Activated CD4-positive, alpha-beta T cell treated with anti-CD3 and anti-CD28 coated beads for 36 hours (primary cell): ENCODE measurements at regions not wholly inside any gene's neighbourhood (a gene's known extent, or its start where the extent isn't known, plus 50 kb on each side); places are given as distances from the start of the nearest gene placed in this dataset.
"Not testable (repeated sequence)": the region's sequence is repeated elsewhere in the genome, so short reads cannot be mapped to it uniquely, and the experiment has no call there.

Experiments used
- ATAC-seq: fragments of 200-7000 bp; cut with Tn5 transposase; one replicate; pipeline ENCODE4 v1.10.0; 2021; ENCODE audit warnings: mild to moderate bottlenecking, moderate library complexity
- CTCF ChIA-PET: fragments of 350-600 bp; sonication (Branson Sonifier 250); formaldehyde crosslinking; loops from one replicate; lab custom pipeline; 2021; ENCODE audit warnings: antibody characterized with exemption; lab: Charles Lee
- POLR2A ChIA-PET: fragments of 350-600 bp; sonication (Branson Sonifier 250); formaldehyde crosslinking; loops from one replicate; lab custom pipeline; 2021; ENCODE audit warnings: antibody characterized with exemption, inconsistent platforms; lab: Charles Lee
- DNase-seq: peaks from one replicate; pipeline ENCODE4 v3.0.0-alpha.2; 2020
- H3K27ac Mint-ChIP-seq: one replicate; pipeline ENCODE4 v1.8.0; 2021; ENCODE audit warnings: mixed read lengths
- H3K27me3 Mint-ChIP-seq: one replicate; pipeline ENCODE4 v1.8.0; 2021; ENCODE audit warnings: mixed read lengths
- H3K36me3 Mint-ChIP-seq: one replicate; pipeline ENCODE4 v1.8.0; 2021; ENCODE audit warnings: low read depth, mixed read lengths
- H3K4me1 Mint-ChIP-seq: one replicate; pipeline ENCODE4 v1.8.0; 2021; ENCODE audit warnings: mixed read lengths
- H3K4me3 Mint-ChIP-seq: one replicate; pipeline ENCODE4 v1.8.0; 2021; ENCODE audit warnings: mild to moderate bottlenecking, moderate library complexity, mixed read lengths
- H3K9me3 Mint-ChIP-seq: one replicate; pipeline ENCODE4 v1.8.0; 2021; ENCODE audit warnings: low read depth, mixed read lengths
- intact Hi-C, 2 experiments: fragments of 100-400 bp; cut with DNase I in 1 of 2; cut with micrococcal nuclease in 1 of 2; formaldehyde crosslinking; loops; one replicate each; pipeline versions ENCODE4 v1.14.2 to v1.15.1; 2022 to 2024; cut with DNase I, micrococcal nuclease

DNA sequence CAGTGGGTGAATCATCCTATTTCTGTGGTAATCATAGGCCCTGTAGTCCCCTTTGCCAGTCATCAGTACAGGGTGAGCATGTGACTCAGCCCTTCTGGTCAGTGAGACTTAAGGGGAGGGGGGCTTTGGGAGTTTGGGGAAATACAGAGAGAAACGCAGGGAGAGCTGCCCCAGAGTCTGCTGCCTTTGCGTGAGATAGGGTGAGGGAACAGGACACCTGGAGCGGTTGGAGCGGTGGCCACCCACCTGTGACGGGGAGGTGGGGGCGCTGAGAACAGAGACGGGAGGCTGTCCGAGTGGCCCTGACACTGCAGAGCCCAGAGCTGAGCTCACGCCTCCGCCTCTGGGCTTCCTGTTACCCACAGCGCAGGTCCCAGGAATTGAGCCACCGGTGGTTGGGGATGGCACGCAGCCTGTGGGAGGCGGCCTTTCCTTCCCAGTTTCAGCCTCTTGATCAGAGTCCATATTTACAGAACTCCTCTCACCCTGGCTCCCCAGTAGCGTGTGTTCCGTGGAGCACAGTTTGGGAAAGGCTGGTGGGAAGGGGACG, 92.0 kb upstream of the ERCC6L2 start:
- Mint-ChIP-seq H3K27ac (no peak overlapping the region), H3K4me3 (no peak overlapping the region), H3K9me3 (no peaks in the 10 kb centered on the region), H3K4me1 (no peaks in the 10 kb centered on the region), H3K36me3 (no peaks in the 10 kb centered on the region), H3K27me3 (no peaks in the 10 kb centered on the region)
- CTCF ChIA-PET, result no interaction called here
- ATAC-seq (no peak), DNase-seq (no peak)
- POLR2A ChIA-PET, result no interaction called here
- intact Hi-C loops, result no loop called here

DNA sequence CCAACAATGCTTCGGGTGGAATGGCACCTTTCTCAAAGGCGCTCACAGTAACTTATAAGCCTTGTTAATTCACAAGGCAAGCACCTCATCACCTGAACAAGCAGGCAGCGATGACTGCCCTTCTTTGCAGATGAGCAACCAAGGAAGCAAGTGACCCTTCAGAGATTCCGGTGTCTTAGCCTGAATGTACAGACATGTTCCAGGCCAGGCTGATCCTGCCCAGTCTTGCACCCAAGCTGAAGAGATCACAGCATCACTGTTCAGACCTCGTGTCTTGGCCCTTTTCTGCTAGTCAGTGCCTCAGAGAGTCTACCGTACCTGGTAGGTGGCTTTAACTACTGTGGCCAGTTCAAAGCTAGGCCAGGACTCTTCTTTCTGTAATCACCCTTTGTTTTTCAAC, 94.7 kb upstream of the ERCC6L2 start:
- Mint-ChIP-seq H3K4me1 (no peaks in the 10 kb centered on the region), H3K27me3 (no peaks in the 10 kb centered on the region), H3K36me3 (no peaks in the 10 kb centered on the region), H3K27ac (no peak overlapping the region), H3K4me3 (no peak overlapping the region), H3K9me3 (no peaks in the 10 kb centered on the region)
- intact Hi-C loops, result no loop called here
- ChIA-PET POLR2A (no interaction called here), CTCF (no interaction called here)
- ATAC-seq (no peak), DNase-seq (no peak)

DNA sequence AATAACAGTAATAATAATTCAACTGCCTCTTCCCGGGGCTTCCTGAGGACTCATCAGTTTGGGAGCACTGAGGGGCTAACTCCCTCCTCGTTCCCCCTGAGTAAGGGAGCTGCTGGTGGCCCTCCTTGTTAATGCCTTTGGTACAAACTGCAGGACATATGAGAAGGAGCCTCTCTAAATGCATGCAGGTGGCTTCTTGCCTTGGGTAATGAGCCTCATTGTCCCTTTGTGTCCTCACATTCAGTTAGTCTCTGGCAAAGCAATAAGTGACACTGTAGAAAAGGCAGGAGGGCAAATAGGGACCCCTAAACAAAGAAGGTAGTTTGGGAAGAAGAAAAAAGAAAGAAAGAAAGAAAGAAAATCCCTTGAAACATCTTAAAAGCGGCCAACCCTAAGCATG, 95.4 kb upstream of the ERCC6L2 start:
- Mint-ChIP-seq H3K27me3 (no peaks in the 10 kb centered on the region), H3K36me3 (no peaks in the 10 kb centered on the region), H3K27ac (no peak overlapping the region), H3K4me3 (no peak overlapping the region), H3K9me3 (no peaks in the 10 kb centered on the region), H3K4me1 (no peaks in the 10 kb centered on the region)
- intact Hi-C loops, result no loop called here
- ChIA-PET CTCF (no interaction called here), POLR2A (no interaction called here)
- ATAC-seq, result no peak
- DNase-seq, result no peak

DNA sequence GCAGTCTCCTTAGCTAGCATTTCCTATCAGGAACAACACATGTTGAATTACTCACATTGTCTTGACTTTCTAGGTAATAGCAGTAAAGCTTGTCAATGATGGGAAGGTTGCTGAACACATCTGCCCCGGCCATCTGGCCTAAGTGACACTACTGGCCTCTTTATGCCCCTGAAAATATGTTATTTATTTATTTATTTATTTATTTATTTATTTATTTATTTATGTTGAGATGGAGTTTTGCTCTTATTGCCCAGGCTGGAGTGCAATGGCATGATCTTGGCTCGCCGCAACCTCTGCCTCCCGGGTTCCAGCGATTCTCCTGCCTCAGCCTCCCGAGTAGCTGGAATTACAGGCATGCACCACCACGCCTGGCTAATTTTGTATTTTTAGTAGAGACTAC, 95.9 kb upstream of the ERCC6L2 start:
- POLR2A ChIA-PET, H3K36me3 Mint-ChIP-seq, H3K4me3 Mint-ChIP-seq: not testable (repeated sequence)

DNA sequence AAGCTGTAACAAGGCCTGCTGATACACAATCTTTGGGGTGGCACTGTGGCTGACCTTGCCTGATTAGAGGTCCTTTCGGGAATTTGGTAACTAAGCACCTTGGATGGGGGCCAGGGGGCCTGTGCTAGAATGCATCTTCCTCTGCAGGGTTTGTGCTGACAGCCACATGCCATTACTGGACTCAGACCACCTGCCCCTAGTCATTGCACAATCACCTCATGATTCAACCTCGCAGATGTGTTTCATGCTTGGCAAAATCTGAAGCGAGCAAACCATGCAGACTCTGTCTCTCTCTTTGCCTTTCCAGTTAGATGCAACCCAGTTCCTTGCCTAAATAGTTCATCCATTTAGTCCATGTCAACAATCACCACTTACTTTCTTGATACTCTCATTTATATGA, 96.5 kb upstream of the ERCC6L2 start:
- Mint-ChIP-seq H3K36me3 (no peaks in the 10 kb centered on the region), H3K27me3 (no peaks in the 10 kb centered on the region), H3K4me1 (no peaks in the 10 kb centered on the region), H3K9me3 (no peaks in the 10 kb centered on the region), H3K27ac (no peak overlapping the region), H3K4me3 (no peak overlapping the region)
- POLR2A ChIA-PET, result no interaction called here
- DNase-seq (no peak), ATAC-seq (no peak)
- intact Hi-C loops, result no loop called here
- CTCF ChIA-PET, result interaction anchor here (0.7 kb wide), 1 partner anchor 251 kb away, joined by 3 read pairs; no protein-coding TSS in a partner anchor

More for the DNA sequence above, 95.9 kb upstream of the ERCC6L2 start:
- DNase-seq, H3K27me3 Mint-ChIP-seq, ATAC-seq, H3K4me1 Mint-ChIP-seq, intact Hi-C loops, H3K9me3 Mint-ChIP-seq, H3K27ac Mint-ChIP-seq: not testable (repeated sequence)
- CTCF ChIA-PET, result interaction anchor here (0.7 kb wide), 1 partner anchor 250 kb away, joined by 3 read pairs; no protein-coding TSS in a partner anchor

DNA sequence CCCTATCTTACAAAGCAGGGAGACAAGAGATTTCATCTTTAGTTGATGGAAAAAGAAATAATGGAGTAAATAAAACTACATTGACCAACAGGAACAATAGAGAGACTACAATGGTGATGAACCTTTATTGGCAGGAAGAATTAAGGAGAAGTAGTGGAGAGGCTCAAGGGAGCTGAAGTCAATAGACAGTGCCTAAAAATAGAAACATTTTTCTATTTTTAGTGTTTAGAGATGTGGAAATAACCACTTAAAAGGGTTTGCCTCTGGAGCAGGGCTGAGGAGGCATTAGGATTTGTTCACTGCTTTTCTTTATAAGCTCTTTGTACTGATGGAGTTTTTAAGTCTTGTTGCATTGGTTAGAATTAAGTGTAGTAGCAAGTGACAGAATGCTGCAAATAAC, 98.4 kb upstream of the ERCC6L2 start:
- Mint-ChIP-seq H3K4me1 (peaks cover 3% of the 10 kb centered on the region), H3K27me3 (peaks cover 3% of the 10 kb centered on the region), H3K36me3 (no peaks in the 10 kb centered on the region), H3K27ac (no peak overlapping the region), H3K4me3 (no peak overlapping the region), H3K9me3 (no peaks in the 10 kb centered on the region)
- intact Hi-C loops, result no loop called here
- DNase-seq (no peak), ATAC-seq (no peak)
- POLR2A ChIA-PET, result no interaction called here
- CTCF ChIA-PET, result interaction anchor here (1.0 kb wide), 1 partner anchor 15 kb away, joined by 3 read pairs; no protein-coding TSS in a partner anchor

DNA sequence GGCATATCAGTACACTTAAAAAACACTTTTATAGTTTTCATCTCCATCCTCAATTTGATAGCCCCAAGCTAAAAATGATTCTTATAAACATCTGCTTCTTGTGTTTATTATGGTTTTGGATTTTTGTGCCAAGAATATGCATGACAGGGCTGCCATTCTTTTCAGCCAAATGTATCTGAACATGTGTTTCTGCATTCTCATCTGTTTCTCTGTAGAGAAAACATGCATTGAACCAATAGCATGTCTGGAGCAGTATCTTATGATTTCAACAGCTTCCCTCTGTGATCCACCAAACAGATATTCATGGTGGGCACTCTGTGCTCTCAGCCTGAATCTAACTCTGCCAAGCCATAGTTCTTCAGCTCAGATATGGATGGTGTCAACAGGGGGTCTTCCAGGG, 99.3 kb upstream of the ERCC6L2 start:
- POLR2A ChIA-PET, result no interaction called here
- DNase-seq, result no peak
- CTCF ChIA-PET, result interaction anchor here (0.6 kb wide), 1 partner anchor 68 kb away, joined by 4 read pairs; no protein-coding TSS in a partner anchor

DNA sequence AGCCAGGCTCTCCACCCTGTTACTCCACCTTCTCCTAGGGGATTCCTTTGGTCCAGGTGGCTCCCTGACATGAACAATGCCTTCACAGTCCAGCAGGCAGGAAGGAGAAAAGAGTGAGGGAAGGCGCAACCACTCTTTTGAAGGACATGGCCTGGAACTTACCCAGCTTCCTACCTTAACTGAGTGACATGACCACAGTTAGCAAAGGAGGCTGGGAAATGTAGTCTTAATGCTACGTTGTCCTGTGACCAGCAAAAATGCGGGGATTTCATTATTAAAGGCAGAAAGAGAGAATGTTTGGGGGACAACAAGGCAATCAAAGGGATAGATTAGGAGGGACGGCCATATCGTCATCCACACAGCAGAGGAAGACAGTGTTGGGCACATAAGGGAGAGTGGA, 100.3 kb upstream of the ERCC6L2 start:
- Mint-ChIP-seq H3K4me1 (peaks cover 6% of the 10 kb centered on the region), H3K4me3 (no peak overlapping the region)
- intact Hi-C loops, result no loop called here

More for the DNA sequence above, 99.3 kb upstream of the ERCC6L2 start:
- no peak overlapping the region for H3K4me3 Mint-ChIP-seq
- peaks cover 6% of the 10 kb centered on the region for H3K4me1 Mint-ChIP-seq
- intact Hi-C loops, result no loop called here
- no peak overlapping the region for H3K27ac Mint-ChIP-seq
- peaks cover 6% of the 10 kb centered on the region for H3K27me3 Mint-ChIP-seq
- no peak for ATAC-seq
- no peaks in the 10 kb centered on the region for H3K9me3 Mint-ChIP-seq
- no peaks in the 10 kb centered on the region for H3K36me3 Mint-ChIP-seq

DNA sequence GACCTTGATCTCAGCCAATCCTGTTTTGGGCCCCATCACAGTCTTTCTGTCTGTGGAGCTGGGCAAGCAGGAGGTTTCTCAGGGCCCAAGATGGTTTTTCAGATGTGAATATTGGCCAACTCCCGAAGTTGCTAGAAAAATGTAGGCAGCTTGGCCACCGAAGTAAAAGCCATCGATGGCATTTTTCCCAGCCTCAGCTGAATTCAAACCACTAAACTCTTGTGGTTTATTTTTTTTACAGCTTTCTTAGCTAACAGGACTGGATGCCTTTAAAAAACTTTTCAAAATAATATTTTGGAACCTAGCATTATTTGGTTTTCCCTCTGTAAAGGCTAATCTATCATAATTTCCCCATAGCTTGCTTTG, 102.5 kb upstream of the ERCC6L2 start:
- ChIA-PET POLR2A (no interaction called here), CTCF (interaction anchor here (0.7 to 0.9 kb wide), 2 partner anchors 15 to 39 kb away, joined by 3 read pairs; no protein-coding TSS in a partner anchor)
- DNase-seq (no peak), ATAC-seq (no peak)
- Mint-ChIP-seq H3K4me3 (no peak overlapping the region), H3K4me1 (peaks cover 6% of the 10 kb centered on the region), H3K9me3 (no peaks in the 10 kb centered on the region), H3K27ac (no peak overlapping the region), H3K27me3 (peaks cover 25% of the 10 kb centered on the region), H3K36me3 (no peaks in the 10 kb centered on the region)
- intact Hi-C loops, result no loop called here

More for the DNA sequence above, 100.3 kb upstream of the ERCC6L2 start:
- Mint-ChIP-seq H3K27ac (no peak overlapping the region), H3K9me3 (no peaks in the 10 kb centered on the region), H3K27me3 (peaks cover 14% of the 10 kb centered on the region), H3K36me3 (no peaks in the 10 kb centered on the region)
- DNase-seq (no peak), ATAC-seq (no peak)
- CTCF ChIA-PET, result no interaction called here
- POLR2A ChIA-PET, result no interaction called here

DNA sequence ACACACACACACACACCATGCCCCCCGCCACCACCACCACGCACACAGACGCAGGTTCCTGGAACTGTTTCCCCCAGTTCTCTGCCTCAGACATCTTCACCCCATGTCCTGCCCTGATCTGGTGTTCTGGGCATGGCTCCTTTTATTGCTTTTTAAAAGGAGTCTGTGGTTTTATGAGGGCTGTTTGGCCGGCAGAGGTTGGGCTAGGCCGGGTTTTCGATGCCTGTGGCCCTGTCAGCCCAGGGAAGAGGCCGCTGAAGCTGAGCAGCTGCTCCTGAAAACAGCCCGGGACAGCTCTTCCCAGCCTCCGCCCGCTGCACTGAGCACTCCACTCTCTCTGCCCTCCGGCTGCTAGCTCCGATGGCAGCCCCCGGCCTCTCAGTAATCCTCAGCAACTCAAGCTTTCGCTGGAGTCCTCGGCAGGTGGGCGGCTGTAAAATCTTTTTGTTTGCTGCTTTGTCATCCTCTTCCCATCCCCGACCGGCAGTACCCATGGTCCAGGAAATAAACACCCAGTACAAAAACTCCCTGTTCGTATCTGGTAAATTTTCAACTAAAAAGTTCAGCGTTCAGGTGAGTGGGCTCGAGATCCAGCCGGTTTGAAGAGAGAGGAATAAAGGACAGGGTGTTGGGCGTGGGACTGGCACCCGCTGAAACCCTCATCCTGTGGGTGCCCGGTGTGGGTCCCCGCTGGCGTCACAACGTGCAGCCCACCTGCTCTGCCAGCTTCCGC, 103.0 kb upstream of the ERCC6L2 start:
- CTCF ChIA-PET, result interaction anchor here (0.9 kb wide), 1 partner anchor 40 kb away, joined by 3 read pairs; no protein-coding TSS in a partner anchor
- intact Hi-C loops, result no loop called here
- Mint-ChIP-seq H3K27ac (no peak overlapping the region), H3K27me3 (peaks cover 27% of the 10 kb centered on the region), H3K36me3 (no peaks in the 10 kb centered on the region), H3K4me1 (peaks cover 6% of the 10 kb centered on the region), H3K9me3 (no peaks in the 10 kb centered on the region), H3K4me3 (no peak overlapping the region)
- POLR2A ChIA-PET, result interaction anchor here (0.5 kb wide), 1 partner anchor 30 kb away, joined by 3 read pairs; no protein-coding TSS in a partner anchor
- ATAC-seq (no peak), DNase-seq (no peak)

DNA sequence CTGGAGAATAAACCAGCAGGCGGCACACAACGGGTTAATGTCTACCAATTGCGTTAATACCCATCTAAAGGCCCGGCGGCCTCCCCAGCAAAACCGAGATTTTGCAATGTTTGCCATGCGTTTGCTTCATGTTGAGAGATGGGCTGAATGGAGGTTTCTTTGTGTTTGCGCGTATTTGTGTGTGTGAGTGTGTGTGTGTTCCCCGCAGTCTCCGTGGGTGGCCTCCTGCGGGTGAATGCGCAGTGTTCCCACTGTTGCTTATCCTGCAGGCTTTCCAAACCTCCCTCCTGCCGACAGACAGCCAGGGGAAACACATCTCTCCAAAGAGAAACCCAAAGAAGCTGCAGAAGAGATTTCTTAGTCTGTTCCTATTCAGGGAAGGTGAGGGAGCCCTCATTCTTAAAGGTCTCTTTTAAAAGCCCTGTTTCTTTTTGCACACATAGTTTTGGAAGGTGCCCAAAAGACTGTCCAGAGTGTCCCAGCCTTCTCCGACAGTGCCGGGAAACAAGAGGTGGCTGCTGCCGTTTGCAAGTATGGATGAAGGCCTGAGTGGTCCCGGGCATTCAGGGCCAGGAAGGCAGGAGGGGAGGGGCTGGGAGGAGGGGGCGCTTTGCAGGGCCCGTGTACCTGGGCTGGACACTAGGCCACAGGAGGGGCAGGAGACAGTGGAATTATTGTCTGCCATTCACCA, 103.8 kb upstream of the ERCC6L2 start:
- H3K4me3 Mint-ChIP-seq, result no peak overlapping the region
- no peak overlapping the region for H3K27ac Mint-ChIP-seq
- POLR2A ChIA-PET, result interaction anchor here (0.5 kb wide), 1 partner anchor 30 kb away, joined by 3 read pairs; no protein-coding TSS in a partner anchor
- CTCF ChIA-PET, result no interaction called here
- peaks cover 6% of the 10 kb centered on the region for H3K4me1 Mint-ChIP-seq
- H3K27me3 Mint-ChIP-seq, result peaks cover 27% of the 10 kb centered on the region
- H3K9me3 Mint-ChIP-seq, result no peaks in the 10 kb centered on the region
- H3K36me3 Mint-ChIP-seq, result no peaks in the 10 kb centered on the region
- intact Hi-C loops, result no loop called here
- ATAC-seq (no peak), DNase-seq (no peak)
